ENCODE measurements at regions not wholly inside any gene's neighbourhood (a gene's known extent, or its start where the extent isn't known, plus 50 kb on each side); places are given as distances from the start of the nearest gene placed in this dataset.

DNA sequence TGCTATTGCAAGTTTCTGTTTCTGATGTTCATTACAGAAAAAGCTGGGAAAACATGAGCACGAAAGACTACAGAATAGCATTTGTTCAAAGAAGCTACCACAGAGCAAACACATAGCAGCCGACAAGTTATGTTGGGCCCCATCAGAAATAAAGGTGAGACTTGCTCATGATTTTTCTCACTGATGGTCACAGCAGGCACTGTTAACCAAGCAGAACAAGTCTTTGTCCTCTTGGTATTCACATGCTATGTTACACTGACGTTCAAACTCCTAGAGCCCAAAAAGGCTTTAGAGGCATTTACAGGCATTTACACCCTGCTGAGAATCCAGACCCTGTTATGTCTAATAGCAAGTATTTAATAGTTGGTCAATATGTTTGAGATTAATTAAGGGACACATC, 235.0 kb upstream of the HNMT start:
- no peak for DNase-seq

DNA sequence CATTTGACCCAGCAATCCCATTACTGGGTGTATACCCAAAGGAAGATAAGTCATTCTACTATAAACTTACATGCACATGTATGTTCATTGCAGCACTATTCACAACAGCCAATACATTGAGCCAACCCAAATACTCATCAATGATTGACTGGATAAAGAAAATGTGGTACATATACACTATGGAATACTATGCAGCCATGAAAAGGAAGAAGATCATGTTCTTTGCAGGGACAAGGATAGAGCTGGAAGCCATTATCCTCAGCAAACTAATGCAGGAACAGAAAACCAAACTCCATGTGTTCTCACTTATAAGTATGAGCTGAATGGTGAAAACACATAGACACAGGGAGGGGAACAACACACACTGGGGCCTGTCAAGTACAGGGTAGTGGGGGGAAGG, 226.7 kb upstream of the HNMT start:
- no peak for DNase-seq

DNA sequence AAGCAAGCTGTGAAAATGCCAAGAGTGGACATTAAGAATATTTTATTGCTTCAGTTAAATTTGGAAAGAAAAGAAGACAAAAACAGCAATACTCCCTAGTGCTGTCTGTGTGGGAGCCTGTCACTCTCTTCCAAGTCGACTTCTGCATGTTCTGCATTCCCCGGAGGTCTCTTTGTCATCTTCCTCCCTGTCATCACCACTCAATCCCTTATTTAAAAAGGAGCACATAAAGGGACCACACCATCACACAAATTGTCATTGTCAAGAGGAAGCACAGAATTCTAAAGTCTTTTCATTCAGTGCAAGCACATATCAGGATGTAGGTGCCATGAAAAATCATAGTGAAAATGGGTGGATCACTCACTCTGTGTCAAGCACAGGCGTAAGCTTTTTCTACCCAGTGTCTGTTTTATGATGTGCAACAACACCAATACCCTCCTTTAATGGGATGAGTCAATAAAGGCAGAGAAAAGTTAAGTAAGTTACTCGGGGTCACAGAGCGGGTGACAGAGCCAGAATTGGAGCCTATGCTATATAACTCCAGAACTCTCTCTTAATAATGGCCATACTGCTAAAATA, 222.4 kb upstream of the HNMT start:
- DNase-seq, result no peak

DNA sequence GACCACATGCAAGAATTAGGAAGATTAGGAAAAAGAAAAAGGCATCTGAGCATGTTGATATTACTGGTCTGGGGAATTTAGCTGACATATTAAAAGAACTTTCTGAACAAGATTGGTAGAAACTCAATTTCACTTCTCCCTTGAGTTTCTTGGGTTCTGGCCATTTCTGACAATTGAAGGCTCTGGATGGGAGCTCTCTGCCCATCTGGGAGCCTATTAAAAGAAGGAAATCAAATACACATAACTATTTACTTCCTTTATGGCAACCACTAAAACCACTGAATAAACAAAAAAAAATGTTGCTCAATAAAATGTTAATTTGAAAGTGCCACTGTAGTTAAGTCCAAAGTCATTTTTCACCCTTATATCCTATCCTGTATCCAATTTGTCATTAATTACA, 216.8 kb upstream of the HNMT start:
- no peak for DNase-seq

DNA sequence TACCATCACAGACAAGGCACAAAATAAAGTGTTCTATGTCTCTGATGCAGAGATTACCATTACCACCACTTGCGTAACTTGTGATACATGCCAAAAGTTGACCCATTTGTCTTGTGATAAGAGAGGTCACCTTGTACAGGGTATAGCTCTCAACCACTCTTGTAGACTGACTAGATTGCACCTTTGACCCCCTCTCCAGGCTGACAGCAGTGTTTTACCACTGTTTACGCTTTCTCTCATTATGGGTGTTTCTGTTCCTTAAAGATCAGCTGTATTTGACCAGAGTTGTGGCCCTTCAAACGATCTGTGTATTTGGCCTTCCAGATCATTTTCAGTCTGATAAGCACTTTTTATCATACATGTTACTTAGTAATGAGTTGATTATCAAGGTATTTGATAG, 215.7 kb upstream of the HNMT start:
- no peak for DNase-seq

DNA sequence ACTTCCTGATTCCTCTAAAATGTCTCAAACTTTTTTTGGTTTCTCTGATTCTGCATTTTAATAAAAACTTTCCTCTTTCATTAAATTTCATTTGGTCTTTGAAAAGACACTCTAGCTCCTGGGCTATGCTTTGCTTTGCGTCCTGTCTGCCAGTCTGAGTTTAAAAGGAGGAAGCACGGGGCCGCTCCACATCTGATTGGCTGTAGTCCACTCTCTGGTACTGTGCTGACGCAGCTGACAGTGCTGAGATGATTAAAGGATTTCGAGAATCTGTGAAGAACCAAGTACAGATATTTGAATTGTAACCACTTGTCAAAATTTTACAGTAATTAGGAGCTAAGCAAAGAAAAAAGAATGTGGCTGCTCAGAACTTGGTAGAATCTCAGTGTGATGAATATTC, 199.6 kb upstream of the HNMT start:
- DNase-seq, result no peak

DNA sequence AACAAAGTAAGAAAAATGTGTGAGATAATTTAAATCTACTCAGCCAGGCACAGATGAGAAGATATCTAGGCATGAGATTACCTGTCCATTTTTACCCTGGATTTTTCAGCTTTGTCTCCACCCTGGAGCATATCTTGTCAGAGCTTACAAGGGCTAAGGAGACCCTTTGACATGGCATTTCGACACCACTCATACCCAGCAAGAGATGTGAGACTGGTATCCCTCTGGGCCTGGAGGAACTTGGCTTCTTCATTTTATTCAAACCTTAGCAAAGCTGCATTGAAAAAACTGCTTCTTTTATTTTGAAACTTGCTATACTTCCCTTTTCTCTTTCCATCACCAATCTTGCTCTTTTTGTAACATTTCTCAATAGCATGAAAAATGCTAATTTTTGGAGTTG, 194.9 kb upstream of the HNMT start:
- DNase-seq, result no peak

DNA sequence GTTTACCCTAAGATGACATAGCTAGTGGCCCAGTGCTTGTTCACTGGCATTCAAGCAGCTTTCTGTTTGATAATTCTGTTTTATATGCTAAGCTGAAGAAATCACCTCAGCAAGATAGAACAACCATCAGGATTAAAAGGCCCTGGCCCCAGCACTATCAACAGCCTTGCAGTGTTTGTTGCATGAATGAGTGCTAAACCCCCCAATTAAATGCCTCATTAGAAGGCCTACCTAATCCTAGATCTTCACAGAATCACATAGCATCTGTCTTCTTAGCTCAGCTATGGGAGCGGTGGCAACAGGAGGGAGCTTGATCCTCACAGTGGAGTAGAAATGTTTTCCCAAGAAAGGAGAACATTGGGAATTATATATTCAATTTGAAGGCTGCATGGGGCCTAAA, 194.1 kb upstream of the HNMT start:
- no peak for DNase-seq

DNA sequence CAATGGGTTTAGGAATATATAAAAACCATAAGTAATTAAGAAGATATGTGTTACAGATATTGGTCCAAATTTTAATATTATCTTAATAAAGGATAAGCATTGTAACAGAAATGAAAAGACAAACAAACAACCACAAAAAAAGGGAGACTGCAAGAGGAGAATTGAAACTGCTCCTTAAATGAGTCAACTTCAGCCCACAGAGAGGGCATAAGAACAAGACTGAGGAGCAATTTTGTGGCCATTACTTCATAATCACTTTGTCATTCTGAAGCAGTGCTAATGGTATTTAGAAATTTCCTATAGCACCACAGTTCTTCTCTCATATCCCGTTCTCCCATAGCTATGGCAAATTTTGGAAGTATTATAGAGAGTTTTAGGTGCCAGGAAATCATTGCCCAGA, 193.2 kb upstream of the HNMT start:
- no peak for DNase-seq

DNA sequence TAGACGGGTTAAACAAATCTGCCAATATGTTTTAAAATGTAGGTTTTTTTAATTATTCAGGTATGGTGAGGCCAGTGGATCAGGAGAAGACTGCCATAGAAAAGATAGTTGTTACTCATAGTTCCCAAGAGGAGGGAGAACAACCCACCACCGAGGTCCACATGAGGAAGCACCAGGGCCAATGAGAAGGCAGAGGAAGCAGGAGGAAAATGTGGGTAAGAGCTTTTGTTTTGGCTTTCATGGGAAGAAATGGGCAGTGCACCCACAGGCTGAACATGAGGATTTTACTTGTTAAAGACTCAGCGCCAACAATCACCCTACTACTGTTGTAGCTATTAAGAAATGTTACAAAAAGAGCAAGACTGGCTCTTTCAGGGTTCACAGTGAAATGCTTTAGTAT, 191.8 kb upstream of the HNMT start:
- no peak for DNase-seq

DNA sequence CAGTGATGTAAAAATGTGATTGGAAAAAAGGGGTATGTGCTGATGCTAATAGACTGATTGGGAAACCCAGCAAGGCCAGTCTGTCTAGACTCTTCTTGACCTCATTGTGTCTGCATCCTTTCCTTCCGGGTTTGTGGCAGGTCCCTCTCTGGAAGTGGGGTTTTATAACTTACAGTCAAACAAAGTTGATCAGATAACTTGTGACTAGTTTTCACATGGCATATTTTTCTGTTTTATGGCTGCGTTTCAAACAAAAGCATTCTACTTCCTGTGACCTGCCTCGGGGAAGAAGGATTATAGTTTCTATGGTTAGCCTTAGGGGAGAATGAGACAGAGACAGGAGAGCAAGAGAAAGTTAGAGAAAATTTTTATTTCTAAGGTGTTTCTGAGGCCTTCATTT, 188.7 kb upstream of the HNMT start:
- no peak for DNase-seq

DNA sequence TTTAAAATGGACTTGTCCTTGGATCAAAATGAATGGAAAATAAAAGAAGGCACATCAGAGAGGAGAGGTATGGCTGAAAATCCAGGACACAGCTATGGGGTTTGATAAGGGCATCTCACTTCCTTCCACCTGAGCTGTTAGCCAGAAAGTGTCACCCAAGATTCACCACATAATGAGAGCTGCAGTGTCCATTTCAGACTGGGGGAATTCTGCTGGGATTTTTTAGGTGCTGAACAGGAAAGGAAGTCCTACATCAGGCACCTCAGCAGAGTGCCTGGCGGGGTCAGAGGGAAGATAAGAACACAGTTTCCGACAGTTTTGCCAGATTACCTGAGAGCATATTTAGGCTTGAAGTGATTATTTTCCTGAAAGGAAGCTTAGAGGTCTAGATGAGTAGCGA, 187.6 kb upstream of the HNMT start:
- no peak for DNase-seq

DNA sequence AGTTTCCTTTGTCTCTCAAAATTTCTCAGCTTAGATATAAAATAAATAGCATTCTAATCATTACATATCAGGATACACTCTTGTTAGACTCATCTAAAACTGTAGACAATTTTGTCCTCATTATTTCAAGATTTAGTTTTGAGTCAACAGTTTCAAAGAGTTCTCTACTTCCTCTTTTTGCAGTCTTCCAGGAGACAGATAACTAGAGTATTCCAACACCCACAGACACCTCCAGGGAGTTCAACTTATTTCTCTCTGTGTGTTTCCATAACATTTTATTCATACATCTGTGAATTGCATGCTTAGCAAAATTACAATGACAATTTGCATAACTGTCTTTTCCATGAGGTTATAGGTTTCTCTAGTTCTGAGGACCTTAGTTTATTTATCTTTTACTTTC, 166.6 kb upstream of the HNMT start:
- DNase-seq, result no peak

DNA sequence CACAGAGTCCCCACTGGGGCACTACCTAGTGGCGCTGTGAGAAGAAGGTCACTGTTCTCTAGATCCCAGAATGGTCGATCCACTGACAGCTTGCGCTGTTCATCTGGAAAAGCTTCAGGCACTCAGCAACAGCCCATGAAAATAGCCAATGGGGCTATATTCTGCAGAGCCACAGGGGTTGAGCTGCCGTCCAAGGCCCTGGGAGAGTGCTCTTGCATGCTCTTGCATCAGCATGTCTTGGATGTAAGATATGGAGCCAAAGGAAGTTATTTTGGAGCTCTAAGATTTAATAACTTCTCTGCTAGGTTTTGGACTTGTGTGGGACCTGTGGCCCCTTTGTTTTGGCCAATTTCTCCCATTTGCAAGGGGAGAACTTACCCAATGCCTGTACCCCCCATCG, 164.7 kb upstream of the HNMT start:
- no peak for DNase-seq

DNA sequence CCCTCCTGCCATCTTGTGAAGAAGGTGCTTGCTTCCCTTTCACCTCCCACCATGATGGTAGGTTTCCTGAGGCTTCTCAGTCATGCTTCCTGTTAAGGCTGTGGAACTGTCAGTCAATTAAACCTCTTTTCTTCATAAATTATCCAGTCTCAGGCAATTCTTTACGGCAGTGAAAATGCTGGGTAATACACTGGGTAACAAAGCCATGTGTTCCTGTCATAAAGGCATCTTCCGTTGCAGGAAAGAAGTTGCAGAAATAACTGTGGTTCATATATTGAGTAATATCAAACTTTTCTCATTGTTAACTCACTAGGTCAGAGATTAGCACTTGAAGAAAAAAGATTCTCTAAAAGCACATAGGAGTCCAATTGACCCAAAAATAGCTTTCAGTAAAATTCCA, 163.9 kb upstream of the HNMT start:
- DNase-seq, result no peak

DNA sequence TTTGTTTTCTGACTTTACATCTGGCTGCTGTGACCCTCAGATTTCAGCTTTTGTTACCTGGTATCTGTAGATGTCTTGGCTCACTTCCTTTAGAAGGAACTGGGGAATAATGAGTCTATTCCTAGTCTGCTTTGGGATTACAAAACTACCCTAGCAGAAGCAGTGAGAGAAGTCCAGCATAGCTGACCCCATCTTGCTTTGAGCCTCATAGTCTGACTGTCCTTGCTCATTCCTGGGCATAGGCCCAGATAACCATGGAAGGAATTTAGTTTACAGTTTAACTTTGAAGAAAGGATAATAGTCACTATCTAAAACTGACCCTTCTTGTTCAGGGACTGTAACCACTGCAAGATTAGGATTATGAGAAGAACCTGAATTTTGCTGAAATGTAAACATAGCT, 163.0 kb upstream of the HNMT start:
- DNase-seq, result no peak

DNA sequence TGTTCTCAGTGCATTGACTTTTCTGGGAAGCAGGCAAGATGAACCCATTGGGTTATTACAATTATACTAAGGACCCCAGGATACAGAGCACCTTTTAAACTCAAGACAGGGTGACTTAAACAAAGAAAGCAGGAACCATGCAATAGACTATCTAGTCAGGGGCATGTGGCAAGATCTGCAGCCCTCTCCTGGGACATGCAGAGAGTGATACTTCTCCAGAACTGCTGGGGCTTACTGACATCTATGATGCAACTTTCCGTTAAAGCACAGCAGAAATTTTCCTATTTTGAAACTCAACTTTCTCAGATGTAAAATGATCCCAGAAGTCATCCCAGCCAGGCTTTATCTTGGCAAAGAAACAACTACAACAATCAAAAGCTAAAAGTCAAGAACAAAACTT, 162.2 kb upstream of the HNMT start:
- no peak for DNase-seq

DNA sequence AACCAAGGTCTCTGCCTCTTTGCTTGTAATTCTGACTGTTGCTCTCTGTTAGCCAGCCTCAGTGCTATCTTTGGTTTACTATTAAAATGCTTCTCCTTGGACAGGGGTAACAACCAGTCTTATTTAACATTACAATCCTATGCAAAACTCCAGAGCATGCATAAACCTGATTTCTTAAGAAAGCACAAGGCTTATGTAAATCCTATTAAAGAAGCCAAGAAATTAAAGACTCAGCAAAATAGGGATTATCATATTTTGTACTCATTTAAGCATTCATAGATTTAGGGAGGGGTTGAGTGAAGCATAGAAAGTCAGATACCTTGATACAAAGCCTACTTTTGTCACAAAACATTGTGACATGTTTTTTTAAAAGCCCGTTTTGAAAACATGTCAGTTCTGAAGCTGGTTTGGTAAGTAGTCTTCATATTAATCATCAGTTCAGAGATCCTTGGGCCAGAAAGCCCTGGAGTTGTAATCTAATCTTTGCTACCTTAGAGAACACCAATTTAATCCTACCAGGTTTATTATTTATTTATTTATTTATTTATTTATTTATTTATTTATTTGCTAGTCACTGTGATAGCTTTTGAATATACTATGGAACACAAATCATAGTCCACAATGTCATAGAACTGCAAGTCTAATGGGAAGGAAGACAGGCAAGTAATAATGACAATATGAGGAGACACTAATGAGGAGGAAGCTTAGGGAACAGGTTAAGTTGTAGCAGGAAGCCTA, 158.0 kb upstream of the HNMT start:
- no peak for DNase-seq

DNA sequence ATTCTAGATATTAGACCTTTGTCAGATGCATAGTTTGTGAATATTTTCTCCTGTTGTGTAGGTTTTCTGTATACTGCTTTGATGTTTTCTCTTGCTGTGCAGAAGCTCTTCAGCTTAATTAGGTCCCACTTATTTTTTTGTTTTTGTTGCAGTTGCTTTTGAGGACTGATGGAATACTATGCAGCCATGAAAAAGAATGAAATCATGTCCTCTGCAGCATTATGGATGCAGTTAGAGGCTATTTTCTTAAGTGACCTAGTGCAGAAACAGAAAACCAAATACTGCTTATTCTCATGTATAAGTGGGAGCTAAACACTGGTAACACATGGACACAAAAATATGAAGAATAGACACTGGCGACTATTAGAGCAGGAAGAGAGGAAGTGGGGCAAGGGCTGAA, 155.0 kb upstream of the HNMT start:
- DNase-seq, result no peak

DNA sequence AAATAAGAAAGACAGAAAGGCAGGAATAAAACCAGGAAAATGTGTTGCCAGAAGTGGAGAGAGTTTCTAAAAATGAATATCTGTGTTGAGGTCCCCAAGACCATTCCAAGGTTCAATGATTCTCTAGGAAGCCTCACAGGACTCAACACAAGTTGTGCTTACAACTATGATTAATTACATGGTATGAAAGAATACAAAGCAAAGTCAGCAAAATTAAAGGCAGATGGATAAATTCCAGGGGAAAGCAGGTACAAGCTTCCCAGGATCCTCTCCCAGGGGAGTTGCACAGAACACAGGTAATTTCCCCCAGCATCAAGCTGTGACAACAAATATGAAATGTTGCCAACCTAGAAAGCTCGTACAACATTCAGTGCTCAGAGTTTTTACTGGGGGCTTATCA, 154.4 kb upstream of the HNMT start:
- DNase-seq, result no peak

DNA sequence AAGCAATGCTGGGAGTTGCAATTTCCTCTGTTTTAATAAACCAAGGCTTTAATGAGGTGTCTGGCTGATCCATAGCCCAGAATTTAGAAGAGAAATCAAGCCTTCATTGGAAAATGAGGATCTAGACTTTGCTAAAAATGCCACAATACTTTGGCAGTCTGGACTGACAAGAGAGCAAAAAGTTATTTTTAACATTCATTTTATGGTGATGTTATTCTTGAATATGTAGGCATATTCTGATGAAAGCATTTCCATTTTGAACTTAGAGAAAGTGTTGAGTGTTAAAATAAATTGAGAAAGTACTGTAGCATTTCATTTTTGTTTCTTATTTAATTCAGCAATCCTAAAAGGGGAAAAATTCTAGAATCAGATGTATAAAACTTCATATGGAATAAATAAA, 151.8 kb upstream of the HNMT start:
- no peak for DNase-seq

DNA sequence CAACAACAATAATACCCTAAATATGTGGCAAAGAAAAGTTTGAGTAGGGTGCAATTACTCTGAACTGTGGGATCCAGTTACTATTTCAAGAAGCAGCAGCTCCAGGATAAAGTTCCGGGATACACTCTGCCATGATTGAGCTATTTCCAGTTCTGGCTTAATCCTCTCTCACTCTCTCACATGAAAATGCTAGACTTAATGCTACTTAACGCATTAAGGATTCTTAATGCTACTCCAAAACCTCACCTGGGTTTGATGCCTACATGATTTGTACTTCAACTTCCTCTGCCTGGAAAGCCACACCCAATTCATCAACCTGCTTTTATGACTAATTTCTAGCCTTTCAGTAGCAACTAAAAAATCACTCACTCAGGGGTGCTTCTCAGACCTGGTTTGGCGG, 151.1 kb upstream of the HNMT start:
- DNase-seq, result no peak

DNA sequence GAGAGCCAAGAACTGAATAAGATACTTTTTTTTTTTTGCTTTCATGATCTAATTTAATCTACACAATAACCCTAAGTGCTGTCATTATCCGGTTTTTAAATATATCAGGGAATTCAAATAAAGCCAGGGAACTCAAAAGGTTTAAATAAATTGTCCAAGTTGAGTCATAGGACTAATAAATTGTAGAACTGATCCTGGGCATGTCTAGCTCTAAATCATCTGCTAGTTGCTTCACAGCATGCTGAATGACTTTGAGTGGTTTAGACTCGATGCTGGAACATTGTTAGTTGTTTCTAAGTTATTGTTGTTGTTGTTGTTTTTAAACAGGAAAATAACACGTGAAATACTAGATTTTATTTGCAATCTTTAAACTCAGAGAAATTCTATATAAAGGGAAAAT, 147.2 kb upstream of the HNMT start:
- DNase-seq, result no peak

DNA sequence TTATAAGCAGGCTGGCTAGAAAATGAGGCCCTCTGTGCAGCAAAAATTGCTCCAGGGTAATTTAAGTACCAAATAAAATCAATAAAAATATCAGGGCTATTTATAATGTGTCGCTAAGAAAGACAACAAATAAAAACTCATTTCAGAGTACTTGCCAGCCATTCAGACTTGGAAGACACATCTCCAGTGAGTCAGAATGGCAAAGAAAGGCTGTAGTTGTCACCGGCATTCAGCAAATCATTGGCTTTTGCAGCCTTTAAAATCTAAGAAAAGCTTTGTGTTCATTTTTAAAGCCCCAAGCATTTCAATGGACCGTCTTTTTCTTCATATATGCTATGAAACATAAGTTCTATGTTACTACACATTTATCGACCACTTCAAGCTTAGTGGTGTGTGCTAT, 141.1 kb upstream of the HNMT start:
- DNase-seq, result no peak

DNA sequence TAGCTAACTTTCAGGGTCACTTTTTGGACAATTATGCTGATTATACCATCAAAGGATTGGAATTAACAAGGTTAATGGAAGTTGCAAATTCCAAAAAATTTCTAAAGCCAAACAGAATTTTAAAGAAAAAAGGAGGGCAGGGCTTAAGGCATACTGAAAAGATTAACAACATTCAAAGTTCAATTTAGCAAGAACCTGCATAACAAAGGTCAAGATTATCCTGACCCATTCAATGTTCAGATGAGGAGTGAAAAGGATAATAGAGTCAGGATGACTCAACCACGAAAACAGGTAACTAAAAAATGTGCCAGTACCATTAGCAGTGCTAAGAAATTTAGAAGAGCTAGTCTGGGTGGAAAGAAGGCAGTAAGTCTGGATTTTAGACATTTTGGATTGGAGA, 139.8 kb upstream of the HNMT start:
- DNase-seq, result no peak
